ENCODE measurements at regions not wholly inside any gene's neighbourhood (a gene's known extent, or its start where the extent isn't known, plus 50 kb on each side); places are given as distances from the start of the nearest gene placed in this dataset.

GRCh38 chr13:80284290-80284689, 56.6 kb downstream of the SPRY2 start:
- no peak for DNase-seq

- no peak for DNase-seq
These were observed 62.2 kb downstream of the SPRY2 start for GRCh38 chr13:80278706-80279105.

- no peak for DNase-seq
These were observed 64.3 kb downstream of the SPRY2 start for GRCh38 chr13:80276371-80277289.

GRCh38 chr13:80274643-80275042, 66.3 kb downstream of the SPRY2 start:
- DNase-seq = no peak

GRCh38 chr13:80273718-80274117, 67.2 kb downstream of the SPRY2 start:
- DNase-seq = no peak

GRCh38 chr13:80265348-80265747, 75.6 kb downstream of the SPRY2 start:
- no peak for DNase-seq

- DNase-seq = no peak
These were observed 77.0 kb downstream of the SPRY2 start for GRCh38 chr13:80263745-80264513.

GRCh38 chr13:80262051-80262695, 78.8 kb downstream of the SPRY2 start:
- no peak for DNase-seq

GRCh38 chr13:80259159-80259558, 81.8 kb downstream of the SPRY2 start:
- DNase-seq = no peak

- no peak for DNase-seq
These were observed 84.5 kb downstream of the SPRY2 start for GRCh38 chr13:80256352-80256932.

- no peak for DNase-seq
These were observed 85.0 kb downstream of the SPRY2 start for GRCh38 chr13:80255946-80256345.

GRCh38 chr13:80251403-80251802, 89.5 kb downstream of the SPRY2 start:
- DNase-seq = no peak

GRCh38 chr13:80250213-80250810, 90.6 kb downstream of the SPRY2 start:
- no peak for DNase-seq

GRCh38 chr13:80249516-80250212, 91.3 kb downstream of the SPRY2 start:
- no peak for DNase-seq

- DNase-seq = no peak
These were observed 95.7 kb downstream of the SPRY2 start for GRCh38 chr13:80245162-80245733.

- no peak for DNase-seq
These were observed 96.4 kb downstream of the SPRY2 start for GRCh38 chr13:80244574-80244973.

GRCh38 chr13:80242728-80243427, 98.0 kb downstream of the SPRY2 start:
- no peak for DNase-seq

GRCh38 chr13:80239571-80240255, 101.2 kb downstream of the SPRY2 start:
- no peak for DNase-seq

GRCh38 chr13:80239116-80239515, 101.8 kb downstream of the SPRY2 start:
- DNase-seq = no peak

- no peak for DNase-seq
These were observed 103.3 kb downstream of the SPRY2 start for GRCh38 chr13:80237646-80238045.

GRCh38 chr13:80235967-80236302, 105.0 kb downstream of the SPRY2 start:
- no peak for DNase-seq

Measured in activated naive CD4-positive, alpha-beta T cell treated with anti-CD3 and anti-CD28 coated beads, Interleukin-2, amount 50 U/mL, for 16 hours (primary cell).